ENCODE measurements at regions not wholly inside any gene's neighbourhood (a gene's known extent, or its start where the extent isn't known, plus 50 kb on each side); places are given as distances from the start of the nearest gene placed in this dataset.

DNA sequence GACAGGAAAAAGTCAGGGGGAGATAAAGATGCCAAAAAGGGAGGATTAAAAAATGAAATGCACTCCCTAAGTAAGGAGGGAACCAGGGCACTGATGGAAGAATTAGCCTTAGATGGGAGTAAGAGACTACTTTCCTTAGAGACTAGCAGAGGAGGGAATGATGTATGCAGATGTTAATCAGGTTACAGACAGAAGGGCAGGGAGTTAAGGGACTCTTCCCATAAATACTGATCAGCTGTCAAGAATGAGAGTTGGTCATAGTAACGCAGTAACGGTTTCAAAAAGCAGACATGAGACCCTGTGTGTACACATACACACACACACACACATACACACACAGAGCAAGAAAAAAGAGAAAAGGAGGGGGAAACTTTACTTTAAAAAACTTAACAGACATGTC, 93.4 kb downstream of the PHLDA1 start:
- no peak for TF ChIP-seq EZH2 (IDR thresholded peaks at IDR 0.05; ENCODE audit: insufficient read depth, poor library complexity, severe bottlenecking)
- no peak for TF ChIP-seq EZH2phosphoT487 (IDR thresholded peaks at IDR 0.05; ENCODE audit: insufficient read depth, low read depth)
